GM23338 (cell line): ENCODE measurements at regions not wholly inside any gene's neighbourhood (a gene's known extent, or its start where the extent isn't known, plus 50 kb on each side); places are given as distances from the start of the nearest gene placed in this dataset.

Experiments
- ATAC-seq: fragments of 200-7000 bp; cut with Tn5 transposase; 3 replicates; pipeline ENCODE4 v1.9.1; 2020
- DNase-seq: peaks from one replicate; pipeline ENCODE4 v3.0.0-alpha.2; 2015; ENCODE audit warnings: low spot score
- H2AFZ ChIP-seq: fragments of 200-600 bp; sonication (generic); 2 replicates; pipeline ENCODE4 v1.8.0; 2016; ENCODE audit warnings: antibody characterized with exemption, mild to moderate bottlenecking, moderate library complexity
- H3F3A ChIP-seq: fragments of 200-600 bp; sonication (generic); replicated peaks from 2 replicates; pipeline ENCODE4 v1.8.0; 2017; ENCODE audit warnings: antibody characterized with exemption, mixed run types, low read depth
- H3K27ac ChIP-seq: fragments of 200-600 bp; sonication (generic); 2 replicates; pipeline ENCODE4 v1.6.1; 2016; ENCODE audit warnings: low read depth
- H3K27me3 ChIP-seq: fragments of 200-600 bp; sonication (generic); 2 replicates; pipeline ENCODE4 v1.8.0; 2016; ENCODE audit warnings: mild to moderate bottlenecking, mixed run types, moderate library complexity; ENCODE audit not compliant: insufficient read depth
- H3K36me3 ChIP-seq: fragments of 200-600 bp; sonication (generic); 2 replicates; pipeline ENCODE4 v1.8.0; 2016; ENCODE audit warnings: mild to moderate bottlenecking; ENCODE audit not compliant: insufficient read depth
- H3K4me1 ChIP-seq: fragments of 200-600 bp; sonication (generic); 2 replicates; pipeline ENCODE4 v1.8.0; 2016; ENCODE audit warnings: mild to moderate bottlenecking, moderate library complexity; ENCODE audit not compliant: insufficient read depth
- H3K4me2 ChIP-seq: fragments of 200-600 bp; sonication (generic); 2 replicates; pipeline ENCODE4 v1.7.1; 2017; ENCODE audit warnings: mixed run types
- H3K4me3 ChIP-seq: fragments of 200-600 bp; sonication (generic); 2 replicates; pipeline ENCODE4 v1.6.1; 2016; ENCODE audit warnings: mixed run types
- H3K79me2 ChIP-seq: fragments of 200-600 bp; sonication (generic); replicated peaks from 2 replicates; pipeline ENCODE4 v1.8.0; 2017; ENCODE audit warnings: mild to moderate bottlenecking; ENCODE audit not compliant: insufficient read depth
- H3K9me2 ChIP-seq: fragments of 200-600 bp; sonication (generic); 2 replicates; pipeline ENCODE4 v1.8.0; 2017; ENCODE audit not compliant: insufficient read depth
- H4K20me1 ChIP-seq: fragments of 200-600 bp; sonication (generic); replicated peaks from 2 replicates; pipeline ENCODE4 v1.8.0; 2017; ENCODE audit warnings: mild to moderate bottlenecking; ENCODE audit not compliant: insufficient read depth
- H3K27ac Mint-ChIP-seq: 2 replicates; pipeline ENCODE4 v1.8.0; 2020; ENCODE audit warnings: inconsistent platforms, mild to moderate bottlenecking, moderate library complexity, mixed read lengths
- H3K27me3 Mint-ChIP-seq: 3 replicates; pipeline ENCODE4 v1.8.0; 2022; ENCODE audit warnings: low read depth, mild to moderate bottlenecking, moderate library complexity, mixed read lengths, inconsistent platforms; ENCODE audit not compliant: insufficient read depth, poor library complexity
- H3K36me3 Mint-ChIP-seq: 3 replicates; pipeline ENCODE4 v1.8.0; 2021; ENCODE audit warnings: low read depth, mild to moderate bottlenecking, inconsistent platforms, moderate library complexity, mixed read lengths
- H3K4me1 Mint-ChIP-seq: 3 replicates; pipeline ENCODE4 v1.8.0; 2020; ENCODE audit warnings: mild to moderate bottlenecking, inconsistent platforms, mixed read lengths
- H3K4me3 Mint-ChIP-seq: 3 replicates; pipeline ENCODE4 v1.8.0; 2021; ENCODE audit warnings: moderate library complexity, mild to moderate bottlenecking, inconsistent platforms, mixed read lengths
- H3K9me3 Mint-ChIP-seq: 3 replicates; pipeline ENCODE4 v1.8.0; 2020; ENCODE audit warnings: moderate library complexity, mild to moderate bottlenecking, inconsistent platforms, mixed read lengths
- CREB1 ChIP-seq: fragments of 250-450 bp; sonication (Bioruptor Pico); IDR thresholded peaks from 2 replicates; pipeline ENCODE4 v1.5.0; 2020; ENCODE audit warnings: low read depth, mild to moderate bottlenecking, moderate library complexity
- CTCF ChIP-seq, 2 experiments: fragments of 200-600 bp in 1 of 2; sonication (generic) in 1 of 2; conservative IDR thresholded peaks; 2 replicates each; pipeline versions ENCODE4 v1.5.1 to v1.6.1; 2016 to 2017; ENCODE audit warnings: antibody characterized with exemption in 2 of 2, low read depth in 2 of 2, mild to moderate bottlenecking in 2 of 2, moderate library complexity in 1 of 2
- ETS1 ChIP-seq: IDR thresholded peaks from 2 replicates; pipeline ENCODE4 v1.6.1; 2016; ENCODE audit warnings: antibody characterized with exemption
- EZH2 ChIP-seq: fragments of 200-600 bp; sonication (generic); IDR thresholded peaks from one replicate; pipeline ENCODE4 v1.8.0; 2017; ENCODE audit warnings: antibody characterized with exemption, mild to moderate bottlenecking, low read depth; ENCODE audit not compliant: unreplicated experiment
- EZH2phosphoT487 ChIP-seq: fragments of 200-600 bp; sonication (generic); IDR thresholded peaks from one replicate; pipeline ENCODE4 v1.8.1; 2018; ENCODE audit warnings: antibody characterized with exemption; ENCODE audit not compliant: unreplicated experiment
- JUNB ChIP-seq: IDR thresholded peaks from one replicate; pipeline ENCODE4 v1.6.1; 2016; ENCODE audit warnings: antibody characterized with exemption; ENCODE audit not compliant: unreplicated experiment
- NANOG ChIP-seq: IDR thresholded peaks from 2 replicates; pipeline ENCODE4 v1.6.1; 2016; ENCODE audit warnings: antibody characterized with exemption, borderline replicate concordance
- POLR2AphosphoS5 ChIP-seq: IDR thresholded peaks from 2 replicates; pipeline ENCODE4 v1.6.1; 2016; ENCODE audit warnings: antibody characterized with exemption, low read depth
- REST ChIP-seq: IDR thresholded peaks from one replicate; pipeline ENCODE4 v1.6.1; 2018; ENCODE audit warnings: antibody characterized with exemption; ENCODE audit not compliant: unreplicated experiment
- STAT1 ChIP-seq: IDR thresholded peaks from one replicate; pipeline ENCODE4 v1.6.1; 2016; ENCODE audit warnings: antibody characterized with exemption; ENCODE audit not compliant: unreplicated experiment
- ZNF114 ChIP-seq: fragments of 250-450 bp; sonication (Bioruptor Pico); IDR thresholded peaks from 2 replicates; pipeline ENCODE4 v1.5.0; 2020; ENCODE audit warnings: mild to moderate bottlenecking, moderate library complexity
- ZNF331 ChIP-seq: fragments of 250-450 bp; sonication (Bioruptor Pico); IDR thresholded peaks from 2 replicates; pipeline ENCODE4 v1.5.0; 2020; ENCODE audit warnings: low read depth, mild to moderate bottlenecking, moderate library complexity
- ZNF462 ChIP-seq: fragments of 250-450 bp; sonication (Bioruptor Pico); IDR thresholded peaks from 2 replicates; pipeline ENCODE4 v1.5.0; 2020; ENCODE audit warnings: mild to moderate bottlenecking, moderate library complexity

GRCh38 chr10:69736886-69737641 is 64.6 kb upstream of the COL13A1 start:
- H4K20me1 ChIP-seq, result no peaks in the 10 kb centered on the region
- peaks cover 4% of the 10 kb centered on the region; the same call in 1 of the 2 replicates for H3K4me1 ChIP-seq
- no peak overlapping the region for H2AFZ ChIP-seq
- peaks cover 11% of the 10 kb centered on the region for H3K9me3 Mint-ChIP-seq
- no peaks in the 10 kb centered on the region for H3K9me2 ChIP-seq
- no peaks in the 10 kb centered on the region for H3K79me2 ChIP-seq
- no peaks in the 10 kb centered on the region for H3K36me3 ChIP-seq
- no peak for TF ChIP-seq POLR2AphosphoS5
- TF ChIP-seq JUNB, result no peak
- TF ChIP-seq REST, result no peak
- TF ChIP-seq EZH2phosphoT487, result no peak
- TF ChIP-seq STAT1, result no peak
- no peak for TF ChIP-seq ZNF331 (CRISPR knock-in tag)
- TF ChIP-seq EZH2, result no peak
- no peak for TF ChIP-seq NANOG
- no peak for TF ChIP-seq ETS1
- TF ChIP-seq CTCF (conservative IDR thresholded peaks at IDR 0.05; ENCODE audit: low read depth in 2 of 2), result no peak
- no peak for TF ChIP-seq CREB1 (CRISPR knock-in tag)
- TF ChIP-seq ZNF114, result no peak
- TF ChIP-seq ZNF462, result no peak
- H3K27ac Mint-ChIP-seq, result no peak overlapping the region
- no peak overlapping the region for H3K4me2 ChIP-seq
- H3K4me3 ChIP-seq, result no peak overlapping the region
- ATAC-seq (no peak), DNase-seq (no peak)
- H3K4me1 Mint-ChIP-seq, result peaks cover 7% of the 10 kb centered on the region
- H3K27me3 Mint-ChIP-seq, result peaks cover 5% of the 10 kb centered on the region
- no peaks in the 10 kb centered on the region for H3K36me3 Mint-ChIP-seq
- no peaks in the 10 kb centered on the region for H3F3A ChIP-seq
- H3K27ac ChIP-seq, result no peak overlapping the region
- no peak overlapping the region for H3K4me3 Mint-ChIP-seq
- no peaks in the 10 kb centered on the region for H3K27me3 ChIP-seq
